Neural crest cell (in vitro differentiated cells): ENCODE measurements at regions not wholly inside any gene's neighbourhood (a gene's known extent, or its start where the extent isn't known, plus 50 kb on each side); places are given as distances from the start of the nearest gene placed in this dataset.

Experiments used
- DNase-seq: peaks from one replicate; pipeline ENCODE4 v3.0.0; 2021; ENCODE audit warnings: low read depth, mixed read lengths, low spot score
- H3K27ac Mint-ChIP-seq: one replicate; pipeline ENCODE4 v1.8.0; 2021; ENCODE audit warnings: mild to moderate bottlenecking, mixed read lengths; ENCODE audit not compliant: unreplicated experiment
- H3K27me3 Mint-ChIP-seq: 2 replicates; pipeline ENCODE4 v1.8.0; 2021; ENCODE audit warnings: low read depth, mild to moderate bottlenecking, mixed read lengths
- H3K36me3 Mint-ChIP-seq: 2 replicates; pipeline ENCODE4 v1.8.0; 2021; ENCODE audit warnings: low read depth, mild to moderate bottlenecking, mixed read lengths
- H3K4me1 Mint-ChIP-seq: 2 replicates; pipeline ENCODE4 v1.8.0; 2021; ENCODE audit warnings: mixed read lengths
- H3K4me3 Mint-ChIP-seq: one replicate; pipeline ENCODE4 v1.8.0; 2021; ENCODE audit warnings: mild to moderate bottlenecking, mixed read lengths
- H3K9me3 Mint-ChIP-seq: 2 replicates; pipeline ENCODE4 v1.8.0; 2021; ENCODE audit warnings: mixed read lengths
- CTCF ChIP-seq: fragments of 200-600 bp; sonication (generic); conservative IDR thresholded peaks from 2 replicates; pipeline ENCODE4 v1.5.0; 2021; ENCODE audit warnings: antibody characterized with exemption, mild to moderate bottlenecking

- H3K4me1 Mint-ChIP-seq, result no peaks in the 10 kb centered on the region
- DNase-seq, result no peak
- H3K9me3 Mint-ChIP-seq, result no peaks in the 10 kb centered on the region
- H3K27me3 Mint-ChIP-seq, result no peaks in the 10 kb centered on the region
- no peak overlapping the region for H3K4me3 Mint-ChIP-seq
- TF ChIP-seq CTCF, result no peak
- no peaks in the 10 kb centered on the region for H3K36me3 Mint-ChIP-seq
- H3K27ac Mint-ChIP-seq, result no peak overlapping the region
Measured at GRCh38 chr5:13003457-13003856, 941.0 kb downstream of the DNAH5 start.

GRCh38 chr5:12999667-13000066 lies 944.8 kb downstream of the DNAH5 start:
- no peak for TF ChIP-seq CTCF
- H3K4me3 Mint-ChIP-seq, result no peak overlapping the region
- no peak overlapping the region for H3K27ac Mint-ChIP-seq
- no peaks in the 10 kb centered on the region for H3K36me3 Mint-ChIP-seq
- no peaks in the 10 kb centered on the region for H3K9me3 Mint-ChIP-seq
- no peaks in the 10 kb centered on the region for H3K4me1 Mint-ChIP-seq
- no peaks in the 10 kb centered on the region for H3K27me3 Mint-ChIP-seq
- no peak for DNase-seq

- Mint-ChIP-seq H3K36me3 (no peaks in the 10 kb centered on the region), H3K27ac (no peak overlapping the region), H3K4me1 (peaks cover 19% of the 10 kb centered on the region), H3K27me3 (no peaks in the 10 kb centered on the region), H3K9me3 (peaks cover 9% of the 10 kb centered on the region), H3K4me3 (no peak overlapping the region)
- no peak for TF ChIP-seq CTCF
- no peak for DNase-seq
Measured at GRCh38 chr5:12985142-12985541, 959.3 kb downstream of the DNAH5 start.

GRCh38 chr5:12974856-12975255 lies 969.6 kb downstream of the DNAH5 start:
- H3K36me3 Mint-ChIP-seq, result no peaks in the 10 kb centered on the region

GRCh38 chr5:12965804-12966203 lies 978.7 kb downstream of the DNAH5 start:
- no peak for DNase-seq
- Mint-ChIP-seq H3K4me1 (no peaks in the 10 kb centered on the region), H3K36me3 (no peaks in the 10 kb centered on the region), H3K9me3 (no peaks in the 10 kb centered on the region), H3K27me3 (no peaks in the 10 kb centered on the region), H3K27ac (no peak overlapping the region), H3K4me3 (no peak overlapping the region)
- TF ChIP-seq CTCF, result no peak

More at GRCh38 chr5:12974856-12975255, 969.6 kb downstream of the DNAH5 start:
- Mint-ChIP-seq H3K4me1 (no peaks in the 10 kb centered on the region), H3K4me3 (no peak overlapping the region), H3K27me3 (no peaks in the 10 kb centered on the region), H3K9me3 (no peaks in the 10 kb centered on the region), H3K27ac (no peak overlapping the region)
- DNase-seq, result no peak
- no peak for TF ChIP-seq CTCF

GRCh38 chr5:12959713-12960112 lies 984.8 kb downstream of the DNAH5 start:
- DNase-seq, result no peak
- Mint-ChIP-seq H3K36me3 (no peaks in the 10 kb centered on the region), H3K27ac (no peak overlapping the region), H3K4me1 (no peaks in the 10 kb centered on the region), H3K4me3 (no peak overlapping the region), H3K9me3 (no peaks in the 10 kb centered on the region), H3K27me3 (no peaks in the 10 kb centered on the region)
- no peak for TF ChIP-seq CTCF
